IPS DF 19.7 (cell line): ENCODE measurements at regions not wholly inside any gene's neighbourhood (a gene's known extent, or its start where the extent isn't known, plus 50 kb on each side); places are given as distances from the start of the nearest gene placed in this dataset.

Source experiments
- DNase-seq: peaks from one replicate; pipeline ENCODE4 v3.0.0-alpha.2; 2013; ENCODE audit warnings: low read depth, low spot score

DNA sequence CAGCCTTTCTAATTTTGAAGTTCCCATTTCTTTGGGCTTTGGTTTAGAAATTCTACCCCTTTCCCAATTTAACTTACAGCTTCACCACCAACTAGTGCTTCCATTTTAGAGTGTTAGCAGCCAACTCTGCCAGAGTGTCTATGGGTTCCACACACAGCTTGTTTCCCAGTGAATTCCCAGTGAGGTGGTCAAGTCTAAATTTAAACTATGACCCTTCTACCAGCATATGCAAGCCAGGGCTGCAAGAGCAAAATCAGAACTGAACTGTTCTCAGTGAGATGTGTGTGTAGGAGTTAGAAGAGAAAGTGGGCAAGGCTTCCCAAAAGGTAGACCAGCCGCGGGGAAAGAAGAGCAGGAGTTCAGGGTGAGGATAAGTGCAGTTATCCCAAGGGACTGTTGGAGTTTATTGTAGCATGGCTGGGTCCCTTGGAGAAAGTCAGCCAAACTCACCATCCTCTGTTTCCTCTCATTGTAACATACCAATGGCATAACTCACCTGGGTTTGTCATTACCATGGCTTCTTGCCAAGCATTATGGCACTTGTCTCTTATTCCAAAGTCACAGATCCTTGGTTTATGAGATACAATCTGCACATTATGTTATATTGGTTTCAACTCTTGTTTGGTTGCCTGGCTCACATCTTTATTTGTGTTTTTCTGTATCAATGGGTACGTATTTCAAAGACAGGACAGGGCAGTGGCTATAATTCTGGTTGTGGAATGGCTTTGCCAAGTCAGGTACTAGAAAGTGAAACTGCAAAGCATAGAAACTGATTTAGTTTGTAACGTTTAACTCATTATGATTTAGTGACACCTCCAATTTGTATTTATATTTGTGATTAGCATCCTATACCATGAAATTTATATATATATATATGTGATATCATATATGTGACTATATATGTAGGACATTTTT lies 130.2 kb upstream of the UMPS start:
- no peak for DNase-seq

DNA sequence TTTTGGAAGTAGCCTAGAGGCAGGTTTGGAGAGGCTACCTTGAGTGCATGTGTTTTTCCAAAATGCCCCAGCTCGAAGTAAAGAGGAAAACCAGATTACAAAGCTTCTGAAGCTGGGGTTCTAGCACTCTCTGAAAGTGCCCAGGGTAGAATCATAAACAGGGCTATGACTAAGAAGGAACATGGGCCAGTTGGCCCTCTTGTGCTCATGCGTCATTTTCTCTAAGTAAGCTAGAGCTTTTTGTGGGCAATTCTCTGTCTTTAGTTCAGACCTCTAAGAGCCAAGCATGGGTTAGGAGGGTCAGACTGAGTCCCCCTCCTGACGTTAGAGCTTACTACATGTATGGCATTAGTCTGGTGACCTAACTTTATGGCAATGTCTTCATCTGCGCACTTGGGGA lies 129.5 kb upstream of the UMPS start:
- no peak for DNase-seq

DNA sequence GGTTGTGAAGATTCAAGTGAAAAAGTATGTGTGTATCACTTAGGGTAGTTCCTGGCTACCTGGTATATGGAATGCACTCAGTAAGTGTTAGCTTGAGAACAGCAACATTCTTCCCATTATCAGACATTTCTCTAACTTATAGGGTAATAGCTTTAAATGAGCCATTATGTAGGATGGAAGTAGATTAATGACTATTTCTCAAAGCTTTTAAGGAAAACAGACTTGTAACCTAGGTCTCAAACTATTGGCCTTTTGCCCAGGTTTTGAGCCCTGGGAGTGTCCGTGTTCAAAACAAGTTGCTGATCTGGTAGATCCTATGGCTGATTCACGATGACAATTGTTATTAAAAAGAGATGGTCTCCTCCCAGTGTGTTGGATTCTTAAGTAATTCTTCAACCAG lies 129.1 kb upstream of the UMPS start:
- DNase-seq = no peak

DNA sequence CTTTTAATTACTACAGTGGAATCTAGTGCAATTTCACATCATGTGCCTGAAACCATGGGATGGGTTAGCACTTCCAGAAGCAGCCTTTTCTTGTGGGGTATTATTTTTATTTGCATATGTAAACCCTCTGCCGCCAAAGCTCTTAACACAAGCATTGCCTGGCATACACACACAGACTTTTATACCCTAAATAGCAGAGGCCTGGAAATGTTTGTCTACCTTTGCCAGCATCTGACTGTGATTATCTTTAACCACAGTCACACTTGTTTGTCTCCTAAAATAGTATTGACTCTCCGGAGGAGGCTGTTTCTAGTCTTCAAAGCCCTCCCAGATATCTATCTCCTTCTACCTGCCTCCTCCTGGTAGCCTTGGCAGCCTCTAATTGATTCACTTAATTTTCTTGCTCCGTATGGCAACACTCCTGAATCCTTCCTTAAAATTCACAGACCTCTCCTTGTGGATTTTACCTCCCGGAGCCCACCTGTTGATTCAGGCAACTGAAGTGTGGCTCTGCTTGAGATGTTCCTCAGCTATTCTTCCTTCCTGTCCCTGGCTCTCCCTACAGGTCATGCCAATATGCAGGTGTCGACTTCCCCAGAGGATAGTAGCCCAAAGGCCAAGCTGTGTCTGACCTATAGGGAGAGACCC lies 127.1 kb upstream of the UMPS start:
- DNase-seq = no peak

DNA sequence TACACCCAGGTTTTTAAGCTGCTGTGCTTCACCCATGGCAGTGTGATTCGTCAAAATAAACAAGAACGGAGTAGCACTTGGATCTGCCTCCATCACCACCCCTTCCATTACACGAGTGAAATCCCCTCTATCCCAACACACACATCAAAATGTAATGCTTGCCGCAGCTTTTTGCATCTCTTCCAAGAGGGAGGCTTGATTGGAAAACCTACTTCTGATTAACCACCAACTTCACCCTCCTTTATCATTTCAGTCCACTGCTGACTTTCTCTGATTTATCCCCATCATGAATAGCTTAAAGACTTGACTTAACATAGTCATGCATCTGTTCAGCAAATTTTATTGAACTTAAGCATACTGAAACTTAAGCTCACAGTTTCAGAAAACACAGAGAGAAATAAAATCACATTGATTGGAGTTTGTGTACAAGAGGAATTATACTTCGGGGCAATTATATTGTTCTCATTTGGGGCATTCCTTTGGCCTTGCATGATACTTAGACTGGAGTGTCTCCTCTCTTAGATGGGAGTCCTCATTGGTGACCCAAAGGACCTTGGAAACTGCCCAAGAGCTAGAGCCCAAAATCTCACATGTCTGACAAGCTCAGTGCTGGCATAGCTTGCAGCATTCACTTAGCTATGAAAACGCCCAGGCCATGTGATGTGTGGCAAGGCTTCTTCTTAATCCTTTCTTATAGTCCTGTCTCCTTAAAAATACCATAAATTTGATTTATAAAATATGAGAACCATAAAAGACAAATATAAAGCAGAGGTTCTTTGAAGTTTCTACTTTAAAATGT lies 124.3 kb upstream of the UMPS start:
- no peak for DNase-seq

DNA sequence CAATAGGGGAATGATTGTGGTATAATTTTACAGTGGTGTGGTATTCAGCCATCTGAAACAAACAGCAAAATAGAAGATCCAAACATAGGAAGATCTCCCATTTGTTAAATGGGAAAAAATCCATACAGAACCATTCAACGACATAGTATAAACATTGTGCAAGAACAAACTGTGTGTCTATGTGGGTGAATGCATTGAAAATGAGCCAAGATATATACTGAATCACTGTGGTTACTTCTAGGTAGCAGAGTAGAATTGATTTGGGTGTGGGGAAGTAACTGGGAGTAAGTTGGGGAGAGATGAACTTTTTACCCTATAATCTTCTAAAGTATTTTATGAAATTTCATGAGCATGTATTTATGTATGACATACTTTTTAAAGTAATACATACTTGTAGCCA lies 123.1 kb upstream of the UMPS start:
- no peak for DNase-seq

DNA sequence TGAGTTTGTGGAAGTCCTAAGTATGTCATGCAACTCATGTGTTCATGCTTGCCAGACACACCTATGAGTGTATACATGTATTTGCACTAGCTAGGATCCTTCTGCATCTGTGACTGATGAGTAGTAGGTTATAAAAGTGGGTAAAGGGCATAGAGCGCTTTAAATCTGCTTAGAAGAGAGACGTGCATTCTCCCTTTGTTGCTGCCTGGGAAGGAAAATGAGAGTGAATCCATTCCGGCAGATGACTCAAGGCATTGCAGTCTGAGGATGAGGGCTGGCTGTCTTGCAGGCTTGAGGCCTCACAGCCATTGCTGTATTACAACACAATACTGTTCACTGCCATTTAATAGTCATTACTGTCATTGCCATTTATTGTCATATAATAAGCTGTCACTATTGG lies 120.8 kb upstream of the UMPS start:
- no peak for DNase-seq

DNA sequence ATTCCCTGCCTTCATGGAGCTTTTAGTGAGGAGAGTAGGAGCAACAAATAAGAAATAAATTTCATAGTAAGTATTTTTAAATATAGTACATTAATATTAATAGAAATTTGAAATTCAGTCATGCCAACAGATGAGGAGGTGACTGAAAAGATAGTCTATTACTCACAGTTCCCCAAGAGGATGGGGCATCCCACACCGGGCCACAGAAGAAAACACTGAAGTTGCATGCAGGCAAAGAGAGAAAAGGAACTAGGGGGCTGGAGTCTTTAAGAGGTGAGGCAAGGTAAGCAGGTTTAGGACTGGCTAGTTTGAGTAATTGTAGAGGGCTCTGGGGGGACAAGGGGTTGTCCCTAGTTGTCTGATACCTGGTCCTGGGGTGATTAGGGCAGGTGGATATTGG lies 120.1 kb upstream of the UMPS start:
- no peak for DNase-seq

DNA sequence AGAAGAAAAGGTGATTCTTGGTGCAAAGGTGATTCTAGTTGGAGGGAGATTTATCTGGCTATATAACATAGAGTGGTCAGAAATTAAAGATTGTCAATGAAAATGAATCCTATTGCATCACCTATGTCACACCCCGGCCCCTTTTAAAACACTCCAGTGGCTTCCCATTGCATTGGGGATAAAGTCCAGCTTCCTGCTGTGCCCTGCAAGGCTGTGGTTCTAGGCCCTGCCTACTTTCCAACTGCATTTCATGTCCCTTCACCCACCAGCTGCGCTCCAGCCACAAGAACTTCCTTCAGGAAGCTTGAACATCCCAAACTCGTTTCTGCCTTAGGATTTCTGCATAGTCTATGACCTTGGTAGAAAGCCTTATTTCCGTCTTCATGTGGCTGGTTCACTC lies 118.7 kb upstream of the UMPS start:
- DNase-seq = no peak

DNA sequence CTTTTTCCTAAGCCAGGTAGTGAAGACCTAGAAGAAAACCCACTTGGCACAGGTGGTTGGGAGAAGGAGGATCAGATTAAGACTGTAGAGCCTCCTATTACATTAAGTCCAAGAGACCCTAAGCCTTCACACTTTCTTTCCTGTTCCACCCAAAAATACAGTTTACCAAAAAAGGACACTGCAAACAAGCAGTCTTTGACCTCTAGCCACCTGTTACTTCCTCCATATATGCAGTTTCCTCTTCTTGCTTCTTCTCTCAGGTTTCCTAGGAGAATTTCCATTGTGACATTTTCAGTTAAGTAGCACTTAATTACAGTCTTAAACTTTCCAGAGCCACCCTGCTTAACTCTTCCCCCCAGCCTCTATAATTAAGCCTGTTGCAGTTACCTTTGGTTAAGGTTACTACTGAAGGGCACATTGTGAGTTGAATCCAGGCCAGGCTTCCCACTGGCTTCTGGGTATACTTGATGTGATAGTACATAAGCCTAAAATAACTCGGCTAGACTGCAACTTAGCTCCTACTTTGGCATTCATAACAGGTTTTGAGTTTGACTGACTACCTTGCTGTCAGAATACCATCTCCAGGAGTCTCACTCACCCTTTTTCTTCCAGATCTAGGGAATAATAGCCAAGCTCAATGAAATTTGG lies 114.2 kb upstream of the UMPS start:
- no peak for DNase-seq

DNA sequence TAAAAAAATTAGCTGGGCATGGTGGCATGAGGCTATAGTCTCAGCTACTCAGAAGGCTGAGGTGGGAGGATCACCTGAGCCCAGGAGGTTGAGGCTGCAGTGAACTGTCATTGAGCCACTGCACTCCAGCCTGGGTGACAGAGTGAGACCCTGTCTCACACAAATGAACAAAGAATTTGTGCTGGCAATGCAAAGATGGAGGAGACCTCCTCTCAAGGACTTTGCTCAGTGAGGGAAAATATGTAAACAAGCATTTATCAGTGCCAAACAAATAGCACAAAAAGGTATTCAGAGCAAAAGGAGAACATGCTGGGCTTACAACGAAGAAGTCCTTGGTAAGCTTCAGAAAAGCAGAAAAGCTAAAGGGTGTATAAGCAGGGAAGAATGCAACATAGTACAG lies 113.1 kb upstream of the UMPS start:
- DNase-seq = no peak

DNA sequence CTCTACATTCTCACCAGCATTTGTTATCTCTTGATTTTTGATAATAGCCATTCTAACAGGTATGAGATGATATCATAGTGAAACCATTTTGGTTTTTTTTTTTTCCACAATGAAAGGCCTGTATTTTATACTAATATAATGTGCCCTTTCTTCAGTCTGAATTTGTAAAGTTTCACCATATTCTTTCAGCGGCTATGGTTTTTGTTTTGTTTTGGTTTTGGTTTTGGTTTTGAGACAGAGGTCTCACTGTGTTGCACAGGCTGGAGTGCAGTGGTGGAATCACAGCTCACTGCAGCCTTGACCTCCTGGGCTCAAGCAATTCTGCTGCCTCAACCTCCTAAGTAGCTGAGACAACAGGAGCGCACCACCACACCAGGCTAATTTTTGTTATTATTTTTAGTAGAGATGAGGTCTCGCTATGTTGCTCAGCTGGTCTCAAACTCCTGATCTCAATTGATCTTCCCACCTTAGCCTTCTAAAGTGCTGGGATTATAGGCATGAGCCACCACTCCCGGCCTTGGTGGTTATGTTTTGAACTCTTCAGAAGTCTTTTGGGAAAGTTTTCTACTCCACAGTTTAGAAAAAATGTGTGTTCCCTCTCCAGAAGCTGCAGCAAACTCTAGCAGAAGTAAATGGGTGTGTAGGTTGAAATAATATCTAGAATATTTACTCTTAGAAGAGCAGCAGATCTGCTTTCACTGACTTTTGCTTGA lies 110.2 kb upstream of the UMPS start:
- DNase-seq = no peak

DNA sequence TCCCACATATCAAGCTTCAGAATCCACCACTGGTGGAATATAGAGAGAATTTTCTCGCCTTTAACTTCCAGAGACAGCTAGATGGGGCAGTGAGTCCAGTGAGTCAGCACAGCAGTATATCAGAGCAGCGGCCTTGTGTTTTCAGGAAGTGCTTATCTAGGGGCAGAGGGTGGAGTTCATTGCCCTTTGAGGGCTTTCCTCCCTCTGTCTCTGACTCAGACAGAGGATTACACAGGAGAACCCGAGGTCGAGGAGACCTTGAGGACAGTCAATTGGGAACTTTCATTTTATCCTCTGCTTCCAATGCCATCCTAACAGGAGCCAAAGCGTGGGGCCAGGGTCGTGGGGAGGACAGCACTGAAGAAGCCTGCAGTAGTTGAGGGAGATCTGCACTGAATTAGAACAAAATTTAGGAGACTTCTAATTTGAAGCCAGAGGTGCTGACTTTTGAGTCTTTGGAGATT lies 109.6 kb upstream of the UMPS start:
- no peak for DNase-seq

DNA sequence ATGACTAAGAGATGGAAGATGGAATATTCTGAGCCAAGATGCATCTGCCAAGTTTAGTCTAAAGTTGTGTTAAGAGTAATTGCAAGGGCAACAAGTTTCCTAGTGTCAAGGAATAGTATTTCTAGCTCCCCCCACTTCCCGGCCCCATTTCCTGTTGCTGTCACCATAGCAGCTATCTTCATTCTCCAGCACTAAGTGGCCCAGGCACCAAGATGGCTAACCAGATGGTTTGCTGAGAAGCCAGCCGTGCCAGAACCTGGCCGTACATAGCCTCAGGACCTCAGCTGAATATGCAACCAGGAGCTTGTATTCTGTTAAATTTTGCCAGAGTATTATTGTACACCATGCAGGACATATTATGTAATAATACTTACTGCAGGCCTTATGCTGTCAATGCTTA lies 108.8 kb upstream of the UMPS start:
- no peak for DNase-seq

DNA sequence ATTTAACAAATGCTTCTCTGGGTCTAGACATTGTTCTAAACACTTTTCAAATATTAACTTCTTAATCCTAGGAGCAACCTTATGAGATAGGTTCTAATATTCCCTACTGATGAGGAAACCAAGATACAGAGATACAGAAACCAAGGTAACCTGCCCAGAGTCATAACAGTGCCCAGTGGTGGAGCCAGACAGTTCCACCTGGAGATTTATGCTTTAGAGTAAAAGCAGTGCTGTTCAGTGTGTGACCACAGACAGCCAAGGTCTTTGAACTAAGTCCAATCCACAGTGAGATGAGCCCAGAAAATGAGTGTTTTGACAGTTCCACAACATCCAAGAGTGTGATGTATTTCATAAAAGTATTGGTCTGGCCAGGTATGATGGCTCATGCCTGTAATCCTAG lies 105.2 kb upstream of the UMPS start:
- DNase-seq = no peak

DNA sequence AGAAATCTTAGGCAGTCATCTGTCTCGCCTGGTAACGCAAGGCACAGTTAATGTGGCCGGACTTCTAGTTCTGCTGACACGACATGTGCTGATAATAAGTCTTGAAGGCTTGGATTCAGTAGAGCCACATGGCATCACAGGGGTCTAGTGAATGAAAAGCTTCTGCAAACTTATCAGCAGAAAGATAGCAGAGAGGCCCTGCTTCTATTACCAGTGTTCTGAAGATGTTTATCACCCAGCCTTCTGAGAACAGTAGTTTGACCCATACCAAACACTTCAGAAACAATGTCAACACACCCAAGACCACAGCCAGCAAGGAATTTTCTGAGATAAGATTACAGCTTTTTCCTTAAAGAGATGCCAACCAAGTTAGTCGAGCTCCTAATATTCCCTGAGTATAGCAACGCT lies 102.7 kb upstream of the UMPS start:
- no peak for DNase-seq

DNA sequence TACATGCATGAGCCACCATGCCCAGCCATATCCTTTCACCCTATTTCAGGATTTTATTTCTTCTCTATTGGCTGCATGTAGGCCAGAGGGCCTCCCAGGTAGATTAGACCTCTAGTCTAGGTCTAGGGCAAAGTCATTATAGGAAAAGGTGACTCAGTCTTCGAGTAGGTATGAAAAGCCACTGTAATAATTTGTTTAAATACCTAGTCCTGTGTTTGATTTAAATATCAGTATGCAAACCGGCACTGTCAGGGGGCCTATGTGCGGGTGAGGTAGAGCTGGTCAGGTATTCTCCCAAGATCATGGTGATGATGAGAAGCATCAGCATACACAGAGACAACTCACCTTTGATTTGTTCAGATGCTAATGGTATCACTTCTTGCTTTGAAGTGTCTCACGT lies 101.4 kb upstream of the UMPS start:
- DNase-seq = no peak

DNA sequence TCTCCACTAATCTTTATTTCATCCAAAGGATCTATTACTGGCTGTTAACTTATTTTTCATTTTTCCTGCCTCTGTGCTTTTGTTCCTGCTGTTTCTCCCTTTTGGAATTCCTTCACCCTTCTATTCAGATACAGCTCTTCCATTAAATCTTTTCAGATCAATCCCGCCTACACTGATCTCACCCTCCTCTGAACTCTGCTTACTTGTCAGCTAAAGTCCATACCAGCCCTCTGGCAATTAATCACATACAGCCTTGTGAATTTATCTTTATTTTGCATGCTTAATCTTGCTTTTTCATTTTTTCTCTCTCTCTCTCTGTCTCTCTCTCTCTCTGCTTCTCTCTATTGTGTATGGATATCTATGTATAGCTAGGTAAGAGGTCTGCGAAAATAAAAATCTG lies 100.8 kb upstream of the UMPS start:
- DNase-seq = no peak

DNA sequence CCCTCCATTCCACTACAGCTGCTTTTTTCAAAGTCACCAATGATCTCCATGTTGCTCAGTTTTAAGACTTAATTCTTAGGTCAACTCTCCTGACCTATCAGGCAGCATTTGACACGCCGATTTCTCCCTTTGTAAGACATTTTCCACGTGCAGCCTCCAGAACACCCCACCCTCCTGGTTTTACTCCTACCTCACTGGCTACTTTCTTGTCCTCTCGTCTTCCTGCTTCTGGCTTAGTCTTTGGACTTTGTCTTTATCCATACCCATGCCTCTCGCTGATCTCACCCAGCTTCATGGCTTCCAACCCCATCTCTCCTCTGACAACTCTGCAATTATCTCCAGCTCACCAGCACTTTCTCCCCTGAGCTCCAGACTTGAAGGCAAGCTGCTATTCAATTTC lies 99.3 kb upstream of the UMPS start:
- DNase-seq = no peak

DNA sequence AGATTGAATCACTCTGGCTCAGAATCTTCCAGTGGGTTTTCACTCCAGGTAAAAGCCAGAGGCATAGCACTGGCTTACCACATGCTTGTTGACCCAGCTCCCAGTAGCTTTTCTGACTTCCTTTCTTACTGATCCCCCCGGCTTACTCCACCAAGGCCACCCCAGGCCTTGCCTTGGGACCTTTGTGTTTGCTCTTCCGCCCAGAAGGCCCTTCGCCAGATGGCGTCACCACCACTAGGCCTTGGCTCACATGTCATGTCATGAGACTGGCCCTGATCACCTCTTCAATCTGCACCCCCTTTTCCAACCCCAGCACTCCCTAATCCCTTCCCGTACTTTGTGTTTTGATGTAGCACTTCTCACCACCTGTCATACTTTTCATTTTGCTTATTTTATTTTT lies 98.5 kb upstream of the UMPS start:
- no peak for DNase-seq

DNA sequence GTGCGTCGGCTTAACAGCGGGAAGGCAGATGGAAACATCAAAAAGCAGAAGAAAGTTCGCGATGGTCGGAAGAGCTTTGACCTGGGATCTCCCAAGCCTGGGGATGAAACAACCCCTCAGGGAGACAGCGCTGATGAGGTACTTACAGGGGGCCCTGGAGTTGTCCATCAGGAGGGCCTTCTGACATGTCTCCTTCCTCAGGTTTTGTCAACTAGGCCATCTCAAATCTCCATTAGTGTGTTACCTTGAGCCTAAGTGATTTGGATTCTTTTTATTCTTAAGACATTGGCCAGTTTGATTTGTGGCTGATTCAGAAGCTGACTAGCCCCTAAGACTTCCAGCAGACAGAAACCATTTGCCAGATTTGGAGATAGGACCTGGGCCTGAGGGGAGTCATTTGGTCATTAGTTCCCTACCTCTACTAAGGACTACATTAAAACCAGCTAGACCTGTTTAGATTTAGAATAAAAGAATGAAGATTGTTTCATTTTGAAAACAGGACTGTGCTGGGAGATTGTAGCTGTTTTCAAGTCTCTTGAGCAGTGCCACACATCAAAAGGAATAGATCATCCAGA lies 97.6 kb upstream of the UMPS start:
- DNase-seq = no peak
